Renal cortex interstitium (tissue), 11 donors: ENCODE measurements at regions not wholly inside any gene's neighbourhood (a gene's known extent, or its start where the extent isn't known, plus 50 kb on each side); places are given as distances from the start of the nearest gene placed in this dataset.
"Not testable (repeated sequence)": the region's sequence is repeated elsewhere in the genome, so short reads cannot be mapped to it uniquely, and the experiment has no call there.

Experiments
- DNase-seq, 11 donors: peaks; one replicate each; pipeline ENCODE4 v3.0.0-alpha.2; 2013; ENCODE audit warnings: low read depth in 9 of 11, low spot score in 4 of 11; ENCODE audit errors: extremely low read depth in 1 of 11

GRCh38 chr7:65081669-65082055 lies 75.2 kb upstream of the ERV3-1 start:
- not testable (repeated sequence) for DNase-seq

- DNase-seq: peak; percentile 78 to 91 (median 87)
Measured at GRCh38 chr7:65080799-65081668, 74.5 kb upstream of the ERV3-1 start.

GRCh38 chr7:65074959-65075358 lies 68.5 kb upstream of the ERV3-1 start:
- DNase-seq: not testable (repeated sequence)

- DNase-seq: not testable (repeated sequence)
Measured at GRCh38 chr7:65073160-65073559, 66.7 kb upstream of the ERV3-1 start.

- not testable (repeated sequence) for DNase-seq
Measured at GRCh38 chr7:65071854-65072431, 65.5 kb upstream of the ERV3-1 start.

- DNase-seq: not testable (repeated sequence)
Measured at GRCh38 chr7:65069476-65069875, 63.0 kb upstream of the ERV3-1 start.

- not testable (repeated sequence) for DNase-seq
Measured at GRCh38 chr7:65062566-65062965, 56.1 kb upstream of the ERV3-1 start.

GRCh38 chr7:65059247-65059646 lies 52.8 kb upstream of the ERV3-1 start:
- DNase-seq: not testable (repeated sequence)
